Mucosa of descending colon (tissue), 3 donors: ENCODE measurements at regions not wholly inside any gene's neighbourhood (a gene's known extent, or its start where the extent isn't known, plus 50 kb on each side); places are given as distances from the start of the nearest gene placed in this dataset.

Experiments
- ATAC-seq: fragments of 200-7000 bp; cut with Tn5 transposase; one replicate; pipeline ENCODE4 v1.9.1; 2020; ENCODE audit warnings: mild to moderate bottlenecking, moderate library complexity
- DNase-seq, 3 donors: peaks; one replicate each; pipeline ENCODE4 v3.0.0-alpha.2; 2020
- H3K36me3 ChIP-seq: fragments of 200-600 bp; one replicate; pipeline ENCODE4 v1.8.0; 2021; ENCODE audit warnings: low read depth, mild to moderate bottlenecking
- H3K4me1 ChIP-seq: fragments of 200-600 bp; one replicate; pipeline ENCODE4 v1.8.0; 2021; ENCODE audit warnings: low read depth, mild to moderate bottlenecking
- H3K4me3 ChIP-seq: fragments of 200-600 bp; one replicate; pipeline ENCODE4 v1.8.0; 2021; ENCODE audit warnings: mild to moderate bottlenecking
- H3K9me3 ChIP-seq: fragments of 200-600 bp; one replicate; pipeline ENCODE4 v1.8.0; 2021; ENCODE audit warnings: mild to moderate bottlenecking
- intact Hi-C, 2 donors: fragments of 100-400 bp; cut with DNase I in 1 of 2; cut with micrococcal nuclease in 1 of 2; formaldehyde crosslinking; loops; one replicate each; pipeline versions ENCODE4 v1.11.0 to v1.11.1; 2022; cut with DNase I, micrococcal nuclease
- TF ChIP-seq, protein P1 (sequence below): fragments of 200-600 bp; IDR thresholded peaks from one replicate; pipeline ENCODE4 v1.8.0; 2022; ENCODE audit warnings: antibody characterized with exemption, mild to moderate bottlenecking
- donor health status: DM: no; HTN: no; CAD: no; lungs with moderate emphysema.
- donor health status: DM: no; HTN: no; CAD: no.
- donor health status: DM: no; HTN: yes; CAD: no.

DNA sequence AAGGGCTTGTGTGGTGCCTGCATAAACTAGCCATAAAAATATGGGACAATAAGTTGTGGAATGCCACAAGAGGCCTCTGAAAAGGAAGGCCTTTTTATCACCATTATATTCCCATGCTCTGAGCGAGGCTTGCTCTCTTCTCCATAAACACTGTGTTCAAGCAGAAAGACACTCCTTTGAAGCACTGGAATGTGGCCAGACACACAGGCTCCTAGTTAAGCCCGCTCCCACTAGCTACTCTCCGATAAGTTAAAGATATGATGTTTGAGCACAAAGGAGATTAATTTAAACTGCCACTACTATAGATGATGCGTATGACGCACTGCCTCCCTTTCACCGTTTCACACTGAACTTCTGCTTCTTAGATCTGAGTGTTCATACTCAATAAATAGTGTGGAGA, 188.7 kb upstream of the TWIST2 start:
- TF ChIP-seq, protein P1, sequence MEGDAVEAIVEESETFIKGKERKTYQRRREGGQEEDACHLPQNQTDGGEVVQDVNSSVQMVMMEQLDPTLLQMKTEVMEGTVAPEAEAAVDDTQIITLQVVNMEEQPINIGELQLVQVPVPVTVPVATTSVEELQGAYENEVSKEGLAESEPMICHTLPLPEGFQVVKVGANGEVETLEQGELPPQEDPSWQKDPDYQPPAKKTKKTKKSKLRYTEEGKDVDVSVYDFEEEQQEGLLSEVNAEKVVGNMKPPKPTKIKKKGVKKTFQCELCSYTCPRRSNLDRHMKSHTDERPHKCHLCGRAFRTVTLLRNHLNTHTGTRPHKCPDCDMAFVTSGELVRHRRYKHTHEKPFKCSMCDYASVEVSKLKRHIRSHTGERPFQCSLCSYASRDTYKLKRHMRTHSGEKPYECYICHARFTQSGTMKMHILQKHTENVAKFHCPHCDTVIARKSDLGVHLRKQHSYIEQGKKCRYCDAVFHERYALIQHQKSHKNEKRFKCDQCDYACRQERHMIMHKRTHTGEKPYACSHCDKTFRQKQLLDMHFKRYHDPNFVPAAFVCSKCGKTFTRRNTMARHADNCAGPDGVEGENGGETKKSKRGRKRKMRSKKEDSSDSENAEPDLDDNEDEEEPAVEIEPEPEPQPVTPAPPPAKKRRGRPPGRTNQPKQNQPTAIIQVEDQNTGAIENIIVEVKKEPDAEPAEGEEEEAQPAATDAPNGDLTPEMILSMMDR = no peak
- intact Hi-C loops = no loop called here
- H3K9me3 ChIP-seq = no peaks in the 10 kb centered on the region
- no peak for DNase-seq
- ATAC-seq = no peak
- no peak overlapping the region for H3K4me3 ChIP-seq
- no peaks in the 10 kb centered on the region for H3K36me3 ChIP-seq
- H3K4me1 ChIP-seq = peaks cover 3% of the 10 kb centered on the region

DNA sequence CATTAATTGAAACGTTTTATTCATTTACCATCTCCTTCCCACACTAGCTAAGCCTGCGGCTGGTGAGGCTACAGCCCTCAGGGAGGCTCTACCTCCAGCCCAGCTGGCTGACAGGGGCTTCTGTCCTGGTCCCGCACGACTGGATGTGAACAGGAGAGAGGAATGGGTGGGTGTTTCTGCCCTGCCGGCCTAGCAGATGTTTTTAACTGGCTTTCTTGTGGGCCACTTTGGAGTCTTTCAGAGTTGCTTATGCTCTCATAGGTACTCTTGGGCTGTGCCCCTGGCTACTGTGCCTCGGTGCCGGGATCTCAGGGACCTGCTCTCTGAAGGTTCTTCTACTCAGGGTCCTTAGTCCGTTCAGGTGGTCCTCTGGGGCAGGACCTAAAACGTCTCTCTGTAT, 184.3 kb upstream of the TWIST2 start:
- Histone ChIP-seq H3K4me1 (no peaks in the 10 kb centered on the region), H3K9me3 (no peaks in the 10 kb centered on the region), H3K36me3 (no peaks in the 10 kb centered on the region), H3K4me3 (no peak overlapping the region)
- TF ChIP-seq, protein P1 = no peak
- no peak for DNase-seq
- ATAC-seq = no peak
- intact Hi-C loops = no loop called here

DNA sequence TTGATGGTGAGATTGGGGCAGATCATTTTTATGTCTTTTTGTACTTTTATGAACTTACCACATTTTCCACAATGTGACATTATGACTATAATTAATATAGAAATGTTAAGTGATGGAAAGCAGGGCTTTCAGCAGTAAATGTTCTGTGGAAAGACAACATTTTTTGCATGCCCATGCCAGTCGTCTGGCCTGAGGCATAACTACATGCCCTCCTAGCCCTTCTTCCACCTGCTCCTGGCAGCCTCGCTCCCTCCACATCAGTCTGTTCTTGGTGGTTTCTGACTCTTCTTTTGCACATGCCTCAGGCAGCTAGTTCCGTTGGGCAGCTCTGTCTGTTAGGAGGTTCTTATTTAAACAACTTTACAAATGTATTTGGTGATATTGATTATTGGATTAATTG, 182.0 kb upstream of the TWIST2 start:
- no peak overlapping the region for H3K4me3 ChIP-seq
- DNase-seq (no peak), ATAC-seq (no peak)
- no peaks in the 10 kb centered on the region for H3K36me3 ChIP-seq
- intact Hi-C loops = no loop called here
- H3K4me1 ChIP-seq = no peaks in the 10 kb centered on the region
- TF ChIP-seq, protein P1 = no peak
- no peaks in the 10 kb centered on the region for H3K9me3 ChIP-seq

DNA sequence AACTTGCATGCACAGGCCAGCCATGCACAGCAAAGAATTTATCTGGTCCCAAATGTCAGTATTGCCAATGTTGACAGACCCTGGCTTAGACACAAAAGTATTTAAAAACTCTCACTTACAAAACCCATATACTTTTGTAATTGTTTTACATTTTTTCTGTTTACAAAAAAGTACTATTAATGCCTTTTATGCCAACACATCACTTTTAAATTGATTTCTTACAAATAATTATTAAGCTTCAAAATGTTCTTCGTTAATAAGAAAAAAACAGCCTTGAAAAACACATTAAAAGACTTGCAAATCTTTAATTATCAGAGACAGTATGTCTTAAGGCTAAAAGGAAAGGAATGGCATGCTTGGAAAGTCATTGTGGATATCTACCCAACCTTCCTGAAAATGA, 181.3 kb upstream of the TWIST2 start:
- Histone ChIP-seq H3K4me1 (no peaks in the 10 kb centered on the region), H3K36me3 (no peaks in the 10 kb centered on the region), H3K4me3 (no peak overlapping the region), H3K9me3 (no peaks in the 10 kb centered on the region)
- intact Hi-C loops = no loop called here
- ATAC-seq (no peak), DNase-seq (no peak)
- TF ChIP-seq, protein P1 = no peak

DNA sequence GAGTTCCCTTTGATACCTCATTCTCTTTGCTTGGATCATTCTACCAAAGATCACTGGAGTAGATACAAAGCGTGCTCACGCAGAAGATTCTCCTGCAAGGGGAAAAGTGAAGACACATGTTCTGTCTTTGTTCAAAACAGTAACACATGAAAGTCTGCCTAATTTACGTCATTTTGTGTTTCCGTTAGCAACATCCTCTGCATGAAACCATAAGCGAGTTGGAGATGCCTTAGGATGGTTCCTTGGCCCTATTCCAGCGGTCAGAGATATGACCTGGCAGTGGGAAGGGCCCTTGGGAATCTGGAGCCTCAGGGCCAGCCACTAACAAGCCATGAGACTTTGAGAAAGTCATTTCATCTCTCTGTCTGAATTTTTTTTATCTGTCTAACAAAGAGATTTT, 180.9 kb upstream of the TWIST2 start:
- intact Hi-C loops = no loop called here

DNA sequence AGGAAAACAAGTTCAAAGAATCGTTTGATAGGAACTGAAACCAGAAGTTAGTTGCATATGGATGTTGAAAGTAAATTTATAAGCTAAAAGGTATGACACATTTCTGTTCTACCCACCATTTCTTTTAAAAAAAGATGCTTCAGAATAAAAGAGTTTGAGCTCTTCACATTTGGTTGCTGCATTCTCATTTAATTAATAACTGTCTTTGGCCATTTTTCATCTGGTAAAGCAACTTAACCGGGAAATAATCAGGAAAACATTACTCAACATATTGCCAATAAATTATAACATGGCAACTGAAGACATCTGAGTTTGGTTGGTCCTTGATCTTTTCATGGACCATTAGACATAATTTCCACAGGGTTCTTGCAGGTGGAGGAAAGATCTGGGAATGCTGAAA, 180.2 kb upstream of the TWIST2 start:
- no peaks in the 10 kb centered on the region for H3K36me3 ChIP-seq
- DNase-seq (no peak), ATAC-seq (no peak)
- H3K4me1 ChIP-seq = no peaks in the 10 kb centered on the region
- TF ChIP-seq, protein P1 = no peak
- H3K9me3 ChIP-seq = no peaks in the 10 kb centered on the region
- intact Hi-C loops = no loop called here
- no peak overlapping the region for H3K4me3 ChIP-seq

More for the DNA sequence above, 180.9 kb upstream of the TWIST2 start:
- H3K4me1 ChIP-seq = no peaks in the 10 kb centered on the region
- TF ChIP-seq, protein P1 = no peak
- no peak overlapping the region for H3K4me3 ChIP-seq
- DNase-seq (no peak), ATAC-seq (no peak)
- no peaks in the 10 kb centered on the region for H3K9me3 ChIP-seq
- H3K36me3 ChIP-seq = no peaks in the 10 kb centered on the region
